ENCODE measurements at regions not wholly inside any gene's neighbourhood (a gene's known extent, or its start where the extent isn't known, plus 50 kb on each side); places are given as distances from the start of the nearest gene placed in this dataset.

DNA sequence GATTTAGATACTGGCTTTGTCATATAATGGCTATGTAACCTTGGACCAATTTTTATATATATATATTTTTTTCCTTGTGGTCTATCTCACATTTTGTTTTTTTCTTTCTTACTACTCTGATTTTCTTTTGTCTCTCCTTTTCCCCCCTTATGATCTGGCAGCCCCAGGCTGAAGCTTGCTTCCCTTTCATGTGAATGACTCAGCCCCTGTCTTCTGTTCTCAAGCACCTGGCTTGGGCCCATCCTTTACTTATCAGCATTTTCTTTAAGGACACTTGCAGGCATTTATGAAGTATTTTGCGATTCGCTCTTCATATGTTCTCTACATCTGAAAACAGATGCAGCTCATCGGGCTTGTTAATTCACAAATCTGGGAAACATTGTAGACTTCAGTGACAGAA lies 163.6 kb downstream of the SPRY2 start:
- Mint-ChIP-seq H3K27me3 (ENCODE audit: unreplicated experiment) (peaks cover 2% of the 10 kb centered on the region), H3K36me3 (ENCODE audit: low read depth, unreplicated experiment) (no peaks in the 10 kb centered on the region), H3K4me3 (ENCODE audit: unreplicated experiment) (no peak overlapping the region), H3K4me1 (ENCODE audit: unreplicated experiment) (peaks cover 9% of the 10 kb centered on the region), H3K9me3 (ENCODE audit: unreplicated experiment) (no peaks in the 10 kb centered on the region), H3K27ac (ENCODE audit: unreplicated experiment) (no peak overlapping the region)
- DNase-seq (ENCODE audit: low spot score) = no peak
- TF ChIP-seq, protein P1, sequence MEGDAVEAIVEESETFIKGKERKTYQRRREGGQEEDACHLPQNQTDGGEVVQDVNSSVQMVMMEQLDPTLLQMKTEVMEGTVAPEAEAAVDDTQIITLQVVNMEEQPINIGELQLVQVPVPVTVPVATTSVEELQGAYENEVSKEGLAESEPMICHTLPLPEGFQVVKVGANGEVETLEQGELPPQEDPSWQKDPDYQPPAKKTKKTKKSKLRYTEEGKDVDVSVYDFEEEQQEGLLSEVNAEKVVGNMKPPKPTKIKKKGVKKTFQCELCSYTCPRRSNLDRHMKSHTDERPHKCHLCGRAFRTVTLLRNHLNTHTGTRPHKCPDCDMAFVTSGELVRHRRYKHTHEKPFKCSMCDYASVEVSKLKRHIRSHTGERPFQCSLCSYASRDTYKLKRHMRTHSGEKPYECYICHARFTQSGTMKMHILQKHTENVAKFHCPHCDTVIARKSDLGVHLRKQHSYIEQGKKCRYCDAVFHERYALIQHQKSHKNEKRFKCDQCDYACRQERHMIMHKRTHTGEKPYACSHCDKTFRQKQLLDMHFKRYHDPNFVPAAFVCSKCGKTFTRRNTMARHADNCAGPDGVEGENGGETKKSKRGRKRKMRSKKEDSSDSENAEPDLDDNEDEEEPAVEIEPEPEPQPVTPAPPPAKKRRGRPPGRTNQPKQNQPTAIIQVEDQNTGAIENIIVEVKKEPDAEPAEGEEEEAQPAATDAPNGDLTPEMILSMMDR (IDR thresholded peaks at IDR 0.05; ENCODE audit: unreplicated experiment) = no peak

DNA sequence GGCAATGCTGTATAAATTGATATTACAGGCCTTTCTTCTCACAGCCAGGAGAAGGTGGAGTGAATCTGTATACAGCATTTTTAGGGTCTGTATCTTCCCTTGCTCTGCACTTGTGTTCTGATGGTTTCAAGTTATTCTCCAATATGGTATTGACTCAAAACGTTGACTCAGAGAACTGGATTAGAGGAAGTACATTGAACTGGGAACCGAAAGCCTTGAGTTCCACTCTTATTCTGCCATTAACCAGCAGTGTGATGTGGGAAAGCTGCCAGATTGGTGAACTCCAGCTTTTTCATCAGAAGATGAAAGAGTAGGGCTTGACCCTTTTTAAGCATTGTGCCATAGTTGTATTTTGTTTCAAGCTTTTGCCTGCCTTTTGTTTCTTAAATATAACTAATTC lies 167.7 kb downstream of the SPRY2 start:
- TF ChIP-seq, protein P1 (IDR thresholded peaks at IDR 0.05; ENCODE audit: unreplicated experiment) = no peak
- Mint-ChIP-seq H3K9me3 (ENCODE audit: unreplicated experiment) (no peaks in the 10 kb centered on the region), H3K4me1 (ENCODE audit: unreplicated experiment) (peaks cover 6% of the 10 kb centered on the region), H3K27me3 (ENCODE audit: unreplicated experiment) (peaks cover 2% of the 10 kb centered on the region), H3K36me3 (ENCODE audit: low read depth, unreplicated experiment) (no peaks in the 10 kb centered on the region), H3K27ac (ENCODE audit: unreplicated experiment) (no peak overlapping the region), H3K4me3 (ENCODE audit: unreplicated experiment) (no peak overlapping the region)
- DNase-seq (ENCODE audit: low spot score) = no peak

DNA sequence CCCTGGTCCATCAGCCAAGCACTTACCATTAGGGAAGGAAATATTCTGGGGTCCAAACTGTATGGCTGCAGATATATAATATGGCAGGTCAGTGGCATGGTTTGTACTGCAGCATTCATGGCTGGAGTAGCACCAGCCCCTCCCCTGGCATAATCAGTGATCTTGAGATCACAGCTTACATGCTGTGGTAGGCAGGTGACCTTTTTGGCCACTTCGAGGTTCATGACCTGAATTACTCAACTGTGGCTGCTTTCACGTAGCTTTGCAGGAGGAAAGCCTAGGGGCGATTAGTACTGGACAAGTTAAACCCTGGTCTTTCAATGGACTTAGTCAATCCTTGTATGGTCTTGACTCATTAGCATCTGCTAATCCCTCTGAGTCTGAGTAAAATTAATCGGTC lies 169.8 kb downstream of the SPRY2 start:
- DNase-seq (ENCODE audit: low spot score) = no peak
- no peak overlapping the region for H3K27ac Mint-ChIP-seq (ENCODE audit: unreplicated experiment)
- H3K4me3 Mint-ChIP-seq (ENCODE audit: unreplicated experiment) = no peak overlapping the region
- TF ChIP-seq, protein P1 (IDR thresholded peaks at IDR 0.05; ENCODE audit: unreplicated experiment) = no peak
- no peaks in the 10 kb centered on the region for H3K9me3 Mint-ChIP-seq (ENCODE audit: unreplicated experiment)
- no peaks in the 10 kb centered on the region for H3K4me1 Mint-ChIP-seq (ENCODE audit: unreplicated experiment)
- no peaks in the 10 kb centered on the region for H3K36me3 Mint-ChIP-seq (ENCODE audit: low read depth, unreplicated experiment)
- H3K27me3 Mint-ChIP-seq (ENCODE audit: unreplicated experiment) = no peaks in the 10 kb centered on the region

DNA sequence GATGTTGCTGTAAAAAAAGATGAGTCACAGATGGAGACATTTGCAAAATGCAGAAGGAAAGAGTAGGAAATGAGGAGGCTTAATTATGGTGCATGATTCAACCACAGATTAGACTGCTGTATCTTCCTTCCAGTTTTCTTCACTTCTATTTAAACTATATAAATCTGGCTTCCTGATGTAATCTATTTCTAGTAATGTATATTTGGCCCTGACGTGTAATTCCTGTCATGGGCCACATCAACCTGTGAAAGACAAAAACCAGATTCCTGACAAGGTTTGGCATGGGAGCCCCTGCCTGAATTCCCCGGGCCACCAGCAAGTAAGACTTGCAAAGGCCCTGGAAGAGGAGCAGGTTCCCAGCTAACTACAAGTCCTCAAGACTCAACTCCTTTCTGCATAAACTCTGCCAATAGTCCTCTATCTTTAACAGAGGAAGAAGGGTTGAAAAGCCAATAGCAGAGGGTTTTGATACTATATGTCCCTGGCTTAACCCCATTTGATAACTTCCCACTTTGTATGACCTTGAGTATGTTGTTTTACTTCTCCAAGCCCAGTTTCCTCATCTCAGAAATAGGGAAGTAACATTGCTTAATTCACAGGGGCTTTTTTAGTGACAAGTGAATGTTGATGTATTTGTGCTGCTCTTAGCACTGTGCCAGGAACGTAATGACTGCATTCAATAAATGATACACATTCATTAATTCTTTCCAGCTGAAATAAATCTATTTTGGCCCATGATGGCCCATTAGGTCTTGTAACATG lies 172.7 kb downstream of the SPRY2 start:
- Mint-ChIP-seq H3K27ac (ENCODE audit: unreplicated experiment) (no peak overlapping the region), H3K4me1 (ENCODE audit: unreplicated experiment) (peaks cover 2% of the 10 kb centered on the region), H3K27me3 (ENCODE audit: unreplicated experiment) (peaks cover 2% of the 10 kb centered on the region), H3K9me3 (ENCODE audit: unreplicated experiment) (no peaks in the 10 kb centered on the region), H3K36me3 (ENCODE audit: low read depth, unreplicated experiment) (no peaks in the 10 kb centered on the region), H3K4me3 (ENCODE audit: unreplicated experiment) (no peak overlapping the region)
- TF ChIP-seq, protein P1 (IDR thresholded peaks at IDR 0.05; ENCODE audit: unreplicated experiment) = no peak
- DNase-seq (ENCODE audit: low spot score) = no peak

DNA sequence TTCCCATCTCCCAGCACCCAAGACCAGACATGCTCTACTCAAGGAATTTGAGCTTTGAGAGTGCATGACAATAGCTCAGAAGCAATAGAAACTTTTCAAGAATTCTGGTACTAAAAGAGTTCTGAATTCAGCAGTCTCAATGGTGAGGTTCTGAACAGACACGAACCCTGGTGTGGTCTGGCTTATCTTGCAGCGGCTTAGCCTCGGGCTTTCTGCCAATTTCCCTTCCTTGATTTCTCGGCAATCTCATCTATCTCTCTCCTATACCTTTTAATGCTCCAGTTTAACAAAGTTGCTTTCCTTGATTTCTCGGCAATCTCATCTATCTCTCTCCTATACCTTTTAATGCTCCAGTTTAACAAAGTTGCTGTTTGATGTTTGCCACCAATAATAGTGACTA lies 174.6 kb downstream of the SPRY2 start:
- H3K4me1 Mint-ChIP-seq (ENCODE audit: unreplicated experiment) = peaks cover 2% of the 10 kb centered on the region
- TF ChIP-seq, protein P1 (IDR thresholded peaks at IDR 0.05; ENCODE audit: unreplicated experiment) = no peak
- peaks cover 2% of the 10 kb centered on the region for H3K27me3 Mint-ChIP-seq (ENCODE audit: unreplicated experiment)
- no peaks in the 10 kb centered on the region for H3K36me3 Mint-ChIP-seq (ENCODE audit: low read depth, unreplicated experiment)
- no peak overlapping the region for H3K4me3 Mint-ChIP-seq (ENCODE audit: unreplicated experiment)
- DNase-seq (ENCODE audit: low spot score) = no peak
- H3K9me3 Mint-ChIP-seq (ENCODE audit: unreplicated experiment) = no peaks in the 10 kb centered on the region
- H3K27ac Mint-ChIP-seq (ENCODE audit: unreplicated experiment) = no peak overlapping the region

Data from endothelial cell (in vitro differentiated cells).